CD14-positive monocyte (primary cell): ENCODE measurements at regions not wholly inside any gene's neighbourhood (a gene's known extent, or its start where the extent isn't known, plus 50 kb on each side); places are given as distances from the start of the nearest gene placed in this dataset.
A peak's percentile ranks its signal among the peaks of the same experiment; 100 is the strongest.
"Not testable (repeated sequence)": the region's sequence is repeated elsewhere in the genome, so short reads cannot be mapped to it uniquely, and the experiment has no call there.

Experiments
- DNase-seq, 3 donors: peaks; one replicate each; pipeline ENCODE4 v3.0.0-alpha.2; 2011 to 2022
- H2AFZ ChIP-seq: 2 replicates; pipeline ENCODE4 v1.6.0; 2012; ENCODE audit warnings: mild to moderate bottlenecking, low read depth, low read length, inconsistent platforms; ENCODE audit not compliant: insufficient read depth, poor library complexity, severe bottlenecking
- H3K27ac ChIP-seq, 2 donors: 1 replicate in 1 of 2; 2 replicates in 1 of 2; pipeline ENCODE4 v1.5.1; 2012 to 2013; ENCODE audit warnings: low read length in 2 of 2, control low read depth in 1 of 2, inconsistent platforms in 1 of 2, low read depth in 1 of 2, mild to moderate bottlenecking in 1 of 2
- H3K27me3 ChIP-seq, 2 donors: one replicate each; pipeline versions ENCODE4 v1.6.0 to v1.6.1; 2011 to 2013; ENCODE audit warnings: low read length in 2 of 2; ENCODE audit not compliant: control insufficient read depth in 2 of 2, insufficient read depth in 2 of 2
- H3K36me3 ChIP-seq, 2 donors: replicated peaks in 1 of 2; 1 replicate in 1 of 2; 2 replicates in 1 of 2; pipeline versions ENCODE4 v1.5.1 to v1.6.1; 2012 to 2013; ENCODE audit warnings: low read length in 2 of 2, control low read depth in 1 of 2, inconsistent platforms in 1 of 2, mild to moderate bottlenecking in 1 of 2; ENCODE audit not compliant: insufficient read depth in 2 of 2, control insufficient read depth in 1 of 2
- H3K4me1 ChIP-seq, 2 donors: 1 replicate in 1 of 2; 2 replicates in 1 of 2; pipeline versions ENCODE4 v1.5.1 to v1.6.1; 2012 to 2013; ENCODE audit warnings: low read length in 2 of 2, control low read depth in 1 of 2, inconsistent platforms in 1 of 2, mild to moderate bottlenecking in 1 of 2, moderate library complexity in 1 of 2; ENCODE audit not compliant: insufficient read depth in 2 of 2, control insufficient read depth in 1 of 2
- H3K4me2 ChIP-seq: replicated peaks from 2 replicates; pipeline ENCODE3; 2012; ENCODE audit warnings: low read length, moderate library complexity, mild to moderate bottlenecking; ENCODE audit not compliant: poor library complexity, severe bottlenecking; ENCODE audit errors: extremely low read depth
- H3K4me3 ChIP-seq, 3 experiments: fragments of 200-600 bp in 1 of 3; sonication (generic) in 1 of 3; replicated peaks in 1 of 3; 1 replicate in 2 of 3; 2 replicates in 1 of 3; pipeline ENCODE4 v1.5.1; 2011 to 2013; ENCODE audit warnings: low read length in 3 of 3, mild to moderate bottlenecking in 3 of 3, control low read depth in 2 of 3, low read depth in 2 of 3, inconsistent platforms in 1 of 3, moderate library complexity in 1 of 3
- H3K79me2 ChIP-seq: 2 replicates; pipeline ENCODE4 v1.6.0; 2012; ENCODE audit warnings: mild to moderate bottlenecking, control low read depth, inconsistent platforms, low read length, moderate library complexity; ENCODE audit not compliant: insufficient read depth
- H3K9ac ChIP-seq: 2 replicates; pipeline ENCODE4 v1.6.0; 2017; ENCODE audit warnings: low read length, mild to moderate bottlenecking; ENCODE audit not compliant: insufficient read depth, poor library complexity, severe bottlenecking
- H3K9me3 ChIP-seq, 2 donors: replicated peaks in 1 of 2; 1 replicate in 1 of 2; 2 replicates in 1 of 2; pipeline versions ENCODE4 v1.5.1 to v1.6.1; 2012 to 2013; ENCODE audit warnings: low read length in 2 of 2, control low read depth in 1 of 2; ENCODE audit not compliant: control insufficient read depth in 1 of 2, insufficient read depth in 1 of 2
- H4K20me1 ChIP-seq: 2 replicates; pipeline ENCODE4 v1.6.0; 2012; ENCODE audit warnings: mild to moderate bottlenecking, low read length, control low read depth, moderate library complexity; ENCODE audit not compliant: insufficient read depth
- H3K27ac Mint-ChIP-seq, 7 donors: one replicate each; pipeline ENCODE4 v1.8.0; 2020; ENCODE audit warnings: mild to moderate bottlenecking in 7 of 7, mixed read lengths in 7 of 7, moderate library complexity in 6 of 7, inconsistent platforms in 2 of 7
- H3K27me3 Mint-ChIP-seq, 3 donors: one replicate each; pipeline ENCODE4 v1.8.0; 2021 to 2022; ENCODE audit warnings: low read depth in 3 of 3, mild to moderate bottlenecking in 3 of 3, mixed read lengths in 3 of 3, moderate library complexity in 3 of 3, inconsistent platforms in 1 of 3
- H3K36me3 Mint-ChIP-seq, 2 donors: one replicate each; pipeline ENCODE4 v1.8.0; 2020; ENCODE audit warnings: mixed read lengths in 2 of 2, inconsistent platforms in 1 of 2, mild to moderate bottlenecking in 1 of 2
- H3K4me1 Mint-ChIP-seq: one replicate; pipeline ENCODE4 v1.8.0; 2020; ENCODE audit warnings: mild to moderate bottlenecking, mixed read lengths
- H3K4me3 Mint-ChIP-seq, 2 donors: one replicate each; pipeline ENCODE4 v1.8.0; 2020; ENCODE audit warnings: mild to moderate bottlenecking in 2 of 2, mixed read lengths in 2 of 2, moderate library complexity in 1 of 2
- H3K9me3 Mint-ChIP-seq, 7 donors: one replicate each; pipeline ENCODE4 v1.8.0; 2020 to 2022; ENCODE audit warnings: mixed read lengths in 7 of 7, mild to moderate bottlenecking in 6 of 7, moderate library complexity in 6 of 7, inconsistent platforms in 2 of 7
- WGBS: methylation state at CpG from one replicate; pipeline ENCODE4 v1.1.5; 2013; ENCODE audit warnings: missing lambda C conversion rate; ENCODE audit not compliant: insufficient coverage; 5-methylcytosine and 5-hydroxymethylcytosine counted together
- intact Hi-C, 2 donors: fragments of 100-400 bp; cut with micrococcal nuclease; formaldehyde crosslinking; loops; one replicate each; pipeline versions ENCODE4 v1.15.0 to v1.15.1; 2023

DNA sequence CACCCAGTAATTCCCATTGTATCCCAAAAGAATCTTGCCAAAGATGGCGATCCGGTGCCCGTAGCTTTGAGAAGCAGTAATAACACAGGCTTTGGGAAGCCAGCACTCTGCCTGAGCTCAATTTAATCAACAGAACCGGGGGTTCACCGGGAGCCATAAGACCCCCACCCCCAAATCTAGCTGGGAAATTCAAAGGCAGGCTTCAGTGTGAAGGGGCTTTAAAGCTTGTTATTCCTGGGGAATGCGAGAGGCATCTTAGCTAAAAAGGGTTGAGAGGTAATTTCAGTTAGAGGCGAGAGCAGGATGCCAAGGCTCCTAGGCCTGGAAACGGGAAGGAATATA is 78.4 kb upstream of the METTL9 start:
- intact Hi-C loops, result loop anchor here in 1 of 2 donors (5.0 kb wide), 1 partner anchor 671 kb away; no protein-coding TSS in a partner anchor
- peak overlapping the region; percentile 74 for H2AFZ ChIP-seq
- H3K27ac Mint-ChIP-seq, result peak overlapping the region in 1 of 7 donors; percentile 37

DNA sequence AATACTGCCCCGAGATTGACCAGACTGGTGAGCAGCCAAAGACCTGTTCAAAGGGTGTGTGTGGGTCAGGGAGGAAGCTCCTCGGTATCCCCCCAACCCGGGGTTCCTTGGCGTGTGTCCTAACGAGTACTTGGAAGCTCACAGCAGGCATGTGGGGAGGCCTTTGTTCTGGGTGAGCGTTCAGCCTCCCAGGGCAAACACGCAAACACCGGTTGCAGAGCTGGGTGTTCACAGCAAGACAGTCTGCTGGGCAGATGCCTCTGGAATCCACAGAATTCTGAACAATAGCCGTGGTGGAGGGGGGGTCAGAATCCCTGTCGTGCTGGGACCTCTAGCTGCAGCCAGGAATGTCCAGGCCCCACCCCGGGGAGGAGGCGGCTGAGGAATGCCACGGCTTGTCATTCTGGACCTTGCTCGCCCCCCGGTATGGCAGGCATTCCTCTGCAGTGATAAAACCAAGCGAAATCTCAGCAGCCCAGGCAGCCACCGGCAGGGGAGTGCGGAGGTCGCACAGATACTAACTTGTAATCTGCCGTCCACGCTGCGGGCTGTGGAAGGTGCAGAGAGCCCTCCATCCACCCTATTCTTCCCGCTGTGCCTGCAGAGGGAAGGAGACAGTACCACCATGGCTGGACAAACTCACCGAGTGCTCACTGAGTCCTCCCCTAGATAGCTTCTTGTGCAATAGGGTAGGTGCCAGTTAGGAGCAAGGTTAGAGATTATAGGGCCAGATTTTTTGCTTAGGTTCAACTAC is 77.8 kb upstream of the METTL9 start:
- DNase-seq, H3K27ac ChIP-seq, H3K4me3 ChIP-seq, H3K27ac Mint-ChIP-seq, H2AFZ ChIP-seq, H3K9me3 ChIP-seq, H3K4me2 ChIP-seq, H3K36me3 Mint-ChIP-seq, H3K27me3 ChIP-seq, H3K9me3 Mint-ChIP-seq, H3K36me3 ChIP-seq, H3K27me3 Mint-ChIP-seq, H3K9ac ChIP-seq: not testable (repeated sequence)
- Histone ChIP-seq H3K79me2 (peaks cover 26% of the 10 kb centered on the region), H3K4me1 (peaks cover 25% of the 10 kb centered on the region in 2 donors), H4K20me1 (peaks cover 12% of the 10 kb centered on the region)
- 97% methylated on average over 17 of the region's 24 CpGs for WGBS
- Mint-ChIP-seq H3K4me1 (peaks cover 15% of the 10 kb centered on the region), H3K4me3 (peak overlapping the region in 1 of 2 donors; percentile 9)
- intact Hi-C loops, result loop anchor here in 1 of 2 donors (5.0 kb wide), 1 partner anchor 671 kb away; no protein-coding TSS in a partner anchor

More for the DNA sequence above, 78.4 kb upstream of the METTL9 start:
- DNase-seq, H3K4me3 ChIP-seq, H3K27me3 ChIP-seq, H3K9me3 Mint-ChIP-seq, H3K9me3 ChIP-seq, H3K27me3 Mint-ChIP-seq, H3K9ac ChIP-seq, H3K36me3 Mint-ChIP-seq, H3K4me3 Mint-ChIP-seq, H3K36me3 ChIP-seq, H3K4me2 ChIP-seq, H3K27ac ChIP-seq: not testable (repeated sequence)
- H3K4me1 ChIP-seq, result peaks cover 25% of the 10 kb centered on the region in 2 donors
- peaks cover 17% of the 10 kb centered on the region for H3K4me1 Mint-ChIP-seq
- peaks cover 30% of the 10 kb centered on the region for H3K79me2 ChIP-seq
- no CpG with 5 or more reads among the region's 8 CpGs for WGBS
- H4K20me1 ChIP-seq, result peaks cover 15% of the 10 kb centered on the region

DNA sequence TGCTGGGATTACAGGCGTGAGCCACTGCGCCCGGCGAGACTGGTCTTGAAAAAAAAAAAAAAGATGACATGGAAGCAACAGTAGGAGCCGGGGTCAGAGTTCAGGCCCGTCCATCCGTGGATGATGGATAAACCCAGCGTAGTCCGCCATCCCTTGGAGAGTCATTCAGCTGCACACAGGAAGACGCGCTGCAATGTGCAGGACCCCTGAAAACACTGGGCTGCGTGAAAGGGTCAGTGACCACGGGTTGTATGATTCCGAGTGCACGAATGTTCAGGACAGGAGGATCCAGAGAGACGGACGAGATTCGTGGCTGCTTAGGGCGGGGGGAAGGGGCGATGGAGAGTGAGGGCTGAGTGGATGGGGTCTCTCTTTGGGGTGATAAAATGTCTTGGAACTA is 76.5 kb upstream of the METTL9 start:
- Histone ChIP-seq H3K4me1 (peaks cover 23 to 24% of the 10 kb centered on the region in 2 donors), H4K20me1 (peaks cover 11% of the 10 kb centered on the region), H3K79me2 (peaks cover 19% of the 10 kb centered on the region)
- not testable (repeated sequence) for H3K27ac ChIP-seq, H3K27ac Mint-ChIP-seq, H3K9me3 Mint-ChIP-seq, H3K9me3 ChIP-seq, H3K4me3 ChIP-seq, DNase-seq, H3K27me3 Mint-ChIP-seq, H3K36me3 Mint-ChIP-seq, H3K36me3 ChIP-seq, H3K4me2 ChIP-seq, H3K27me3 ChIP-seq, H3K4me1 Mint-ChIP-seq, H3K4me3 Mint-ChIP-seq, H3K9ac ChIP-seq, H2AFZ ChIP-seq
- intact Hi-C loops, result loop anchor here in 1 of 2 donors (5.0 kb wide), 1 partner anchor 669 kb away; no protein-coding TSS in a partner anchor
- WGBS, result 97% methylated on average over 15 of the region's 20 CpGs
